SH-SY5Y (cell line): ENCODE measurements at regions not wholly inside any gene's neighbourhood (a gene's known extent, or its start where the extent isn't known, plus 50 kb on each side); places are given as distances from the start of the nearest gene placed in this dataset.

Experiments used
- GATA2 ChIP-seq: IDR thresholded peaks from 2 replicates; pipeline ENCODE4 v1.6.1; 2011; ENCODE audit warnings: mild to moderate bottlenecking, low read depth, low read length
- GATA3 ChIP-seq: IDR thresholded peaks from 2 replicates; pipeline ENCODE4 v1.6.1; 2011; ENCODE audit warnings: low read depth, mild to moderate bottlenecking, low read length, moderate library complexity

- no peak for TF ChIP-seq GATA2
- no peak for TF ChIP-seq GATA3
These were observed 278.8 kb upstream of the RPS6KA3 start for GRCh38 chrX:20545538-20545937.
